Mesothelial cell of epicardium (in vitro differentiated cells): ENCODE measurements at regions not wholly inside any gene's neighbourhood (a gene's known extent, or its start where the extent isn't known, plus 50 kb on each side); places are given as distances from the start of the nearest gene placed in this dataset.

Source experiments
- DNase-seq, 2 experiments: peaks; one replicate each; pipeline ENCODE4 v3.0.0; 2021; ENCODE audit warnings: low spot score in 2 of 2; ENCODE audit not compliant: unreplicated experiment in 2 of 2
- H3K27ac Mint-ChIP-seq: 2 replicates; pipeline ENCODE4 v1.8.0; 2021; ENCODE audit warnings: mixed read lengths
- H3K27me3 Mint-ChIP-seq: 2 replicates; pipeline ENCODE4 v1.8.0; 2021; ENCODE audit warnings: low read depth, mixed read lengths
- H3K36me3 Mint-ChIP-seq: 2 replicates; pipeline ENCODE4 v1.8.0; 2021; ENCODE audit warnings: mixed read lengths
- H3K4me1 Mint-ChIP-seq: 2 replicates; pipeline ENCODE4 v1.8.0; 2021; ENCODE audit warnings: mixed read lengths
- H3K4me3 Mint-ChIP-seq: 2 replicates; pipeline ENCODE4 v1.8.0; 2021; ENCODE audit warnings: mild to moderate bottlenecking, moderate library complexity, mixed read lengths
- H3K9me3 Mint-ChIP-seq: 2 replicates; pipeline ENCODE4 v1.8.0; 2021; ENCODE audit warnings: mixed read lengths
- TF ChIP-seq, protein P1 (sequence below): fragments of 200-600 bp; sonication (generic); IDR thresholded peaks from one replicate; pipeline ENCODE4 v1.5.0; 2021; ENCODE audit warnings: antibody characterized with exemption; ENCODE audit not compliant: unreplicated experiment

DNA sequence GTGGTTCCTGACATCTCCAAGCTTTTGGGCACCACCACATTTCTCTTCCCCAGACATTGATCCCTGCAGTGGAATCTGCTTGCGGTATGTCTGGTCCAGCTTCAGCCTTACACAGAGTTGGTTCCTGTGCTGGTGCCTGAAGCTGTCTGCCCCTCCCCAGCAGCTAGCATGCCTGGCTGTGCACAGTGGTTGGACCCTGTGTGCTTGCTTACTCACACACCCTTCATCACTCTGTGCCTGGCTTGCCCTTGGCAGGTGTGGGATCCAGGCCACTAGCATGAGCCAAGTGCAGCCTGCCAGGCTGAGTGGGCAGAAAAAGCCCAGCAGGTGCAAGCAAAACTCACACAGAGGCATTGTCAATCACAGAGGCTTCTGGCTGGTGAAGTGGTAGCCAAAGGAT, 473.8 kb downstream of the ACTRT1 start:
- TF ChIP-seq, protein P1, sequence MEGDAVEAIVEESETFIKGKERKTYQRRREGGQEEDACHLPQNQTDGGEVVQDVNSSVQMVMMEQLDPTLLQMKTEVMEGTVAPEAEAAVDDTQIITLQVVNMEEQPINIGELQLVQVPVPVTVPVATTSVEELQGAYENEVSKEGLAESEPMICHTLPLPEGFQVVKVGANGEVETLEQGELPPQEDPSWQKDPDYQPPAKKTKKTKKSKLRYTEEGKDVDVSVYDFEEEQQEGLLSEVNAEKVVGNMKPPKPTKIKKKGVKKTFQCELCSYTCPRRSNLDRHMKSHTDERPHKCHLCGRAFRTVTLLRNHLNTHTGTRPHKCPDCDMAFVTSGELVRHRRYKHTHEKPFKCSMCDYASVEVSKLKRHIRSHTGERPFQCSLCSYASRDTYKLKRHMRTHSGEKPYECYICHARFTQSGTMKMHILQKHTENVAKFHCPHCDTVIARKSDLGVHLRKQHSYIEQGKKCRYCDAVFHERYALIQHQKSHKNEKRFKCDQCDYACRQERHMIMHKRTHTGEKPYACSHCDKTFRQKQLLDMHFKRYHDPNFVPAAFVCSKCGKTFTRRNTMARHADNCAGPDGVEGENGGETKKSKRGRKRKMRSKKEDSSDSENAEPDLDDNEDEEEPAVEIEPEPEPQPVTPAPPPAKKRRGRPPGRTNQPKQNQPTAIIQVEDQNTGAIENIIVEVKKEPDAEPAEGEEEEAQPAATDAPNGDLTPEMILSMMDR = no peak
- H3K4me3 Mint-ChIP-seq = no peak overlapping the region

GRCh38 chrX:127577884-127578283, 474.3 kb downstream of the ACTRT1 start:
- H3K4me3 Mint-ChIP-seq = no peak overlapping the region
- TF ChIP-seq, protein P1 = no peak
- no peaks in the 10 kb centered on the region for H3K4me1 Mint-ChIP-seq
- peaks cover 51% of the 10 kb centered on the region for H3K9me3 Mint-ChIP-seq
- no peak for DNase-seq
- no peaks in the 10 kb centered on the region for H3K36me3 Mint-ChIP-seq
- no peak overlapping the region for H3K27ac Mint-ChIP-seq
- H3K27me3 Mint-ChIP-seq = no peaks in the 10 kb centered on the region

More for the DNA sequence above, 473.8 kb downstream of the ACTRT1 start:
- H3K9me3 Mint-ChIP-seq = peaks cover 49% of the 10 kb centered on the region
- no peaks in the 10 kb centered on the region for H3K27me3 Mint-ChIP-seq
- H3K27ac Mint-ChIP-seq = no peak overlapping the region
- no peak for DNase-seq
- no peaks in the 10 kb centered on the region for H3K4me1 Mint-ChIP-seq
- no peaks in the 10 kb centered on the region for H3K36me3 Mint-ChIP-seq

GRCh38 chrX:127574829-127575228, 477.4 kb downstream of the ACTRT1 start:
- TF ChIP-seq, protein P1 = no peak
- Mint-ChIP-seq H3K4me1 (no peaks in the 10 kb centered on the region), H3K9me3 (peaks cover 47% of the 10 kb centered on the region), H3K36me3 (no peaks in the 10 kb centered on the region), H3K27ac (no peak overlapping the region), H3K4me3 (no peak overlapping the region), H3K27me3 (no peaks in the 10 kb centered on the region)
- no peak for DNase-seq

DNA sequence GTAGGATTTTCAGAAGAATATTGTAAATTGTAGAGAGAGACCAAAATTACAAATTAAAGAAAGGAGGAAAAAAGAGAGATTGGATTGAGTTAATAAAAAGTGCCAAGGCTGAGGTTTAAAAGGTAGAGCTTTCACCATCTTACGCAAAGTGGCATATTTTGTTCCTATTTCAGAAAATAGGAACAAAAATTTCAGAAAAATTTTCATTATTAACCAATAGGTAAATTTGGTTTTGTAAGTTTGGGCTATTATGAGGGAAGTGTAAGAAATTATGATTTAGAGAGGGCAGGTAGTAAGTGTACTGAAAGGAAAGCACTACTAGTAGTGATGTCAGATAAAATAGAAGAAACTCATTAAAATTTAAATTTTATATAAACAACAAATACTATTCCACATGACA, 479.7 kb downstream of the ACTRT1 start:
- no peak for DNase-seq
- H3K9me3 Mint-ChIP-seq = peaks cover 49% of the 10 kb centered on the region
- no peak overlapping the region for H3K27ac Mint-ChIP-seq
- H3K4me3 Mint-ChIP-seq = no peak overlapping the region
- TF ChIP-seq, protein P1 = no peak
- H3K27me3 Mint-ChIP-seq = no peaks in the 10 kb centered on the region
- H3K36me3 Mint-ChIP-seq = no peaks in the 10 kb centered on the region
- no peaks in the 10 kb centered on the region for H3K4me1 Mint-ChIP-seq

- H3K4me1 Mint-ChIP-seq = no peaks in the 10 kb centered on the region
- H3K4me3 Mint-ChIP-seq = no peak overlapping the region
- H3K27ac Mint-ChIP-seq = no peak overlapping the region
- H3K9me3 Mint-ChIP-seq = peaks cover 47% of the 10 kb centered on the region
- H3K27me3 Mint-ChIP-seq = no peaks in the 10 kb centered on the region
- H3K36me3 Mint-ChIP-seq = no peaks in the 10 kb centered on the region
- TF ChIP-seq, protein P1 = no peak
- no peak for DNase-seq
Measured at GRCh38 chrX:127571834-127572233, 480.4 kb downstream of the ACTRT1 start.

DNA sequence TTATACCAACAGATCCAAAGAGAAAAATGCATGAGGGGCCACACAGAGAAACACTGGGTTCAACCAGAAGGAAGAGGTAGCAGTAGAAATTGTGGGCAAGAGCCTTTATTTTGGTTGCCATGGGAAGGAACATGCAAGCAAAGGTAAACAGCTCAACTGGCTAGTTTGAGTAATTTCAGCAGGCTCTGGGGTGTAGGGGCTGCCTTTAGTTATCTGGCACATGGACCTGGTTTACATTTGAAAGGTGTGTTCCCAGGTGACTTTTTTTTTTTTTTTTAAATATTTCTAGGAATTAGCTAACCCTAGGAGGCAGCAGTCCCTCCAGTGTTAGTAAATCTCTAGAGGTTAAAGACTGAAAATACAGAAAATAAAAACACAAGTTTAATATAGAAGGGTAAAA, 481.9 kb downstream of the ACTRT1 start:
- Mint-ChIP-seq H3K4me1 (no peaks in the 10 kb centered on the region), H3K9me3 (peaks cover 41% of the 10 kb centered on the region), H3K27me3 (no peaks in the 10 kb centered on the region), H3K36me3 (no peaks in the 10 kb centered on the region), H3K4me3 (no peak overlapping the region), H3K27ac (no peak overlapping the region)
- TF ChIP-seq, protein P1 = no peak
- no peak for DNase-seq
